Fibroblast of lung (primary cell): ENCODE measurements at regions not wholly inside any gene's neighbourhood (a gene's known extent, or its start where the extent isn't known, plus 50 kb on each side); places are given as distances from the start of the nearest gene placed in this dataset.

ENCODE experiments used
- DNase-seq, 2 donors: peaks; one replicate each; pipeline versions ENCODE4 v3.0.0 to v3.0.0-alpha.2; 2010; ENCODE audit warnings: low read depth in 2 of 2
- H2AFZ ChIP-seq: 2 replicates; pipeline ENCODE4 v1.5.1; 2012; ENCODE audit warnings: low read length, control low read depth, inconsistent platforms
- H3K27ac ChIP-seq: 2 replicates; pipeline ENCODE4 v1.5.1; 2011; ENCODE audit warnings: low read length, control low read depth; ENCODE audit not compliant: insufficient read depth
- H3K27me3 ChIP-seq: 2 replicates; pipeline ENCODE4 v1.5.1; 2011; ENCODE audit warnings: mild to moderate bottlenecking, low read length; ENCODE audit not compliant: control insufficient read depth, insufficient read depth
- H3K36me3 ChIP-seq: 2 replicates; pipeline ENCODE4 v1.5.1; 2011; ENCODE audit warnings: low read length; ENCODE audit not compliant: control insufficient read depth, insufficient read depth
- H3K4me1 ChIP-seq: 2 replicates; pipeline ENCODE4 v1.5.1; 2011; ENCODE audit warnings: low read length; ENCODE audit not compliant: control insufficient read depth, insufficient read depth; ENCODE audit errors: extremely low read depth
- H3K4me2 ChIP-seq: 2 replicates; pipeline ENCODE4 v1.5.1; 2011; ENCODE audit warnings: low read length, control low read depth; ENCODE audit not compliant: insufficient read depth; ENCODE audit errors: extremely low read depth
- H3K4me3 ChIP-seq, 4 experiments: fragments of 200-600 bp in 1 of 4; sonication (generic) in 1 of 4; replicated peaks in 1 of 4; 2 replicates each; pipeline ENCODE4 v1.5.1; 2011 to 2016; ENCODE audit warnings: low read length in 4 of 4, low read depth in 3 of 4, mild to moderate bottlenecking in 3 of 4, control low read depth in 2 of 4, inconsistent platforms in 1 of 4, mixed read lengths in 1 of 4; ENCODE audit not compliant: insufficient read depth in 1 of 4; ENCODE audit errors: control extremely low read depth in 1 of 4
- H3K79me2 ChIP-seq: 2 replicates; pipeline ENCODE4 v1.5.1; 2012; ENCODE audit warnings: mild to moderate bottlenecking, low read length, inconsistent platforms; ENCODE audit not compliant: control insufficient read depth, insufficient read depth
- H3K9ac ChIP-seq: 2 replicates; pipeline ENCODE4 v1.5.1; 2011; ENCODE audit warnings: mild to moderate bottlenecking, low read length, control low read depth; ENCODE audit not compliant: insufficient read depth
- H3K9me3 ChIP-seq: 2 replicates; pipeline ENCODE4 v1.5.1; 2012; ENCODE audit warnings: low read depth, low read length; ENCODE audit not compliant: control insufficient read depth, insufficient read depth
- H4K20me1 ChIP-seq: 2 replicates; pipeline ENCODE4 v1.5.1; 2011; ENCODE audit warnings: low read length; ENCODE audit not compliant: control insufficient read depth, insufficient read depth; ENCODE audit errors: extremely low read depth
- EZH2 ChIP-seq: IDR thresholded peaks from 2 replicates; pipeline ENCODE4 v1.5.1; 2012; ENCODE audit warnings: low read length, control low read depth, mild to moderate bottlenecking; ENCODE audit errors: missing control alignments
- TF ChIP-seq, protein P1 (sequence below), 2 donors: IDR thresholded peaks in 1 of 2; conservative IDR thresholded peaks in 1 of 2; 1 replicate in 1 of 2; 2 replicates in 1 of 2; pipeline ENCODE4 v1.5.1; 2011 to 2012; ENCODE audit warnings: low read length in 2 of 2, control low read depth in 1 of 2, inconsistent platforms in 1 of 2, low read depth in 1 of 2, mild to moderate bottlenecking in 1 of 2

DNA sequence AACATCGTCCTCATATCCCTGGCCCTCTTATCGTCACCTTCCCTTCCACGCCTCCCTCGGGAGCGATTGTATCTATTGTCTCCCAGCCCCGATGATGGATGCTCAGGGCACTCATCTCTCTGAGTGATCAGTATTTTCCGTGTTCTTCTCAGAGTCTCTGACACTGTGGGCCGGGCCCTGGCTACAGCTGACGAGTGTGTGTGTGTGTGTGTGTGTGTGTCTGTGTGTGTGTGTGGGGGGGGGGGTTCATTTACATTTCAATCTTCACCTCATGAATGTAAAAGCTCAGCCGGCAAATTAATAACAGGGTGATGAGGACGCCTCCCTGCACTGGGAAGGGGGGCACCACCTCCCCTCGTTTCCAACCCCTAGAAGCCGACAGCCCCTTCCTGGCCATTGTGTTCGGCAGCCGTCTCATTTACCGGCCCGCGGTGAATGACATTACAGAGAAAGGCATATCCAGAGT lies 159.5 kb downstream of the SHOX start:
- Histone ChIP-seq H3K79me2 (no peaks in the 10 kb centered on the region), H2AFZ (no peak overlapping the region), H3K9me3 (no peaks in the 10 kb centered on the region), H3K4me2 (no peak overlapping the region), H3K4me3 (no peak overlapping the region), H3K27me3 (no peaks in the 10 kb centered on the region), H3K4me1 (no peaks in the 10 kb centered on the region), H3K9ac (no peak overlapping the region), H3K36me3 (no peaks in the 10 kb centered on the region), H3K27ac (no peak overlapping the region), H4K20me1 (no peaks in the 10 kb centered on the region)
- no peak for DNase-seq
- no peak for TF ChIP-seq EZH2
- TF ChIP-seq, protein P1, sequence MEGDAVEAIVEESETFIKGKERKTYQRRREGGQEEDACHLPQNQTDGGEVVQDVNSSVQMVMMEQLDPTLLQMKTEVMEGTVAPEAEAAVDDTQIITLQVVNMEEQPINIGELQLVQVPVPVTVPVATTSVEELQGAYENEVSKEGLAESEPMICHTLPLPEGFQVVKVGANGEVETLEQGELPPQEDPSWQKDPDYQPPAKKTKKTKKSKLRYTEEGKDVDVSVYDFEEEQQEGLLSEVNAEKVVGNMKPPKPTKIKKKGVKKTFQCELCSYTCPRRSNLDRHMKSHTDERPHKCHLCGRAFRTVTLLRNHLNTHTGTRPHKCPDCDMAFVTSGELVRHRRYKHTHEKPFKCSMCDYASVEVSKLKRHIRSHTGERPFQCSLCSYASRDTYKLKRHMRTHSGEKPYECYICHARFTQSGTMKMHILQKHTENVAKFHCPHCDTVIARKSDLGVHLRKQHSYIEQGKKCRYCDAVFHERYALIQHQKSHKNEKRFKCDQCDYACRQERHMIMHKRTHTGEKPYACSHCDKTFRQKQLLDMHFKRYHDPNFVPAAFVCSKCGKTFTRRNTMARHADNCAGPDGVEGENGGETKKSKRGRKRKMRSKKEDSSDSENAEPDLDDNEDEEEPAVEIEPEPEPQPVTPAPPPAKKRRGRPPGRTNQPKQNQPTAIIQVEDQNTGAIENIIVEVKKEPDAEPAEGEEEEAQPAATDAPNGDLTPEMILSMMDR (conservative IDR thresholded peaks at IDR 0.05 in 1 of 2, IDR thresholded peaks at IDR 0.05 in 1 of 2; ENCODE audit: low read depth in 1 of 2, low read length in 2 of 2): no peak

DNA sequence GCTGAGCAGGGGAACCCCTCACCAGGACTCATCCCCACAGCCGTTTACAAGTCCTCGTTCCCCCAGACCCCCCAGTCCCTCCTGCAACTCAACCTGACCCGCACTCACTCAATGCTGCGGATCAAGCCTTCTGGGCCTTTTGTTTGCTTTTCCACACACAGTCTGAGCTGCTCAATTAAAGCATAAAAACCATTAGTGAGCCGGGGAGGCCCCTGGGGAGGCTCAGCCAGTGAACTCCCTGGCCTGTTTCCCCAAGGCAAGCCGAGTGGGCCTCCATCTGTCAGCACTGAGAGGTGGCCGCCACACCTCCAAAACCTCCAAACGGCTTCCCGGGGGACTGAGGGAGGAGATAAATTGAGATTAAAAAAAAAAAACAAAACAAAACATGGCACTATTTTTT lies 158.5 kb downstream of the SHOX start:
- Histone ChIP-seq H4K20me1 (no peaks in the 10 kb centered on the region), H3K4me3 (no peak overlapping the region), H3K79me2 (no peaks in the 10 kb centered on the region), H3K9me3 (no peaks in the 10 kb centered on the region), H2AFZ (no peak overlapping the region), H3K9ac (no peak overlapping the region), H3K27me3 (no peaks in the 10 kb centered on the region), H3K36me3 (no peaks in the 10 kb centered on the region), H3K4me2 (no peak overlapping the region), H3K4me1 (no peaks in the 10 kb centered on the region), H3K27ac (no peak overlapping the region)
- DNase-seq: no peak
- TF ChIP-seq, protein P1 (conservative IDR thresholded peaks at IDR 0.05 in 1 of 2, IDR thresholded peaks at IDR 0.05 in 1 of 2; ENCODE audit: low read depth in 1 of 2, low read length in 2 of 2): no peak
- TF ChIP-seq EZH2: no peak

DNA sequence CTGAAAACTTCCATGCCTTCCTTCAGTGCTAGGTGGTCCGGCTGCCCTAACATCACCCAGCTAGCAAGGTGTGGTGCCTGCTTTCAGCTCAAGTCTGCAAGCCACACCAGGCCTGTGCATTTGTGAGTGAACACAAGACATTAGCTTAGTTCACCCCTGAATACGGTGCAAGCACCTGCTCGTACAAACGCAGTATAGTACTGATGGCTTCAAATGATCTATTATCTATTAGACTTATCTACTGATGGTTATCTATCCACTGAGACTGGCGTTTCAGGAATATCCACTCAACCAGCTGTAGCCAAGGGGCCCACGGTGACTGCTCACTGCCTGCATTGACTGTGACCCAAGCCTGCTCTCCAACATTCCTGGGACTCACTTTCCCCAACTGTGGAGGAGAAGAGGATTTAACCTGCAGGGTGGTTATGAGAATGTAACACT lies 155.9 kb downstream of the SHOX start:
- H3K36me3 ChIP-seq: no peaks in the 10 kb centered on the region
- H2AFZ ChIP-seq: no peak overlapping the region
- H3K9ac ChIP-seq: no peak overlapping the region
- no peak for TF ChIP-seq EZH2
- TF ChIP-seq, protein P1 (conservative IDR thresholded peaks at IDR 0.05 in 1 of 2, IDR thresholded peaks at IDR 0.05 in 1 of 2; ENCODE audit: low read depth in 1 of 2, low read length in 2 of 2): no peak
- H4K20me1 ChIP-seq: no peaks in the 10 kb centered on the region
- H3K4me3 ChIP-seq: no peak overlapping the region
- no peak overlapping the region for H3K4me2 ChIP-seq
- H3K4me1 ChIP-seq: no peaks in the 10 kb centered on the region
- no peak for DNase-seq
- H3K27me3 ChIP-seq: no peaks in the 10 kb centered on the region
- no peaks in the 10 kb centered on the region for H3K9me3 ChIP-seq
- no peaks in the 10 kb centered on the region for H3K79me2 ChIP-seq
- H3K27ac ChIP-seq: no peak overlapping the region
